Neural crest cell (in vitro differentiated cells): ENCODE measurements at regions not wholly inside any gene's neighbourhood (a gene's known extent, or its start where the extent isn't known, plus 50 kb on each side); places are given as distances from the start of the nearest gene placed in this dataset.

ENCODE experiments used
- DNase-seq: peaks from one replicate; pipeline ENCODE4 v3.0.0; 2021; ENCODE audit warnings: low read depth, mixed read lengths, low spot score
- H3K27ac Mint-ChIP-seq: one replicate; pipeline ENCODE4 v1.8.0; 2021; ENCODE audit warnings: mild to moderate bottlenecking, mixed read lengths; ENCODE audit not compliant: unreplicated experiment
- H3K27me3 Mint-ChIP-seq: 2 replicates; pipeline ENCODE4 v1.8.0; 2021; ENCODE audit warnings: low read depth, mild to moderate bottlenecking, mixed read lengths
- H3K36me3 Mint-ChIP-seq: 2 replicates; pipeline ENCODE4 v1.8.0; 2021; ENCODE audit warnings: low read depth, mild to moderate bottlenecking, mixed read lengths
- H3K4me1 Mint-ChIP-seq: 2 replicates; pipeline ENCODE4 v1.8.0; 2021; ENCODE audit warnings: mixed read lengths
- H3K4me3 Mint-ChIP-seq: one replicate; pipeline ENCODE4 v1.8.0; 2021; ENCODE audit warnings: mild to moderate bottlenecking, mixed read lengths
- H3K9me3 Mint-ChIP-seq: 2 replicates; pipeline ENCODE4 v1.8.0; 2021; ENCODE audit warnings: mixed read lengths
- CTCF ChIP-seq: fragments of 200-600 bp; sonication (generic); conservative IDR thresholded peaks from 2 replicates; pipeline ENCODE4 v1.5.0; 2021; ENCODE audit warnings: antibody characterized with exemption, mild to moderate bottlenecking

DNA sequence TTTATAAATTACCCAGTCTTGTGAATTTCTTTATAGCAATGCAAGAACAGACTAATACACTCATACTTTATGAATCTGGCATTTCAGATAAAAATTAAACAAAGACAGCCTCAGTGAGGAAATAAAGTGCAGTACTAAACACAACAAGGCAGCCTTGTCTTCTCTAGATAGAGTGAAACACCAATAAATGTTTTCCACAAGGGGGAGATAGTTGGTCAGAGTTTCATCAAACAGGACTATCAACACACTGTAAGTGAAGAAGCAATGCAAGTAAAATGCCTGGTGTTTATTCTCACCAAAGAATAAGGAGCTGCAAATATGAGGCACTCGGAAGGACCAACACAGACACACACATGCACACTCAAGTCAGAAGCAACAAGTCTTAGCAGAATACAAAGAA lies 62.8 kb downstream of the FAM9B start:
- H3K27ac Mint-ChIP-seq: no peak overlapping the region
- peaks cover 3% of the 10 kb centered on the region for H3K36me3 Mint-ChIP-seq
- no peak for DNase-seq
- peaks cover 10% of the 10 kb centered on the region for H3K9me3 Mint-ChIP-seq
- H3K4me1 Mint-ChIP-seq: no peaks in the 10 kb centered on the region
- H3K4me3 Mint-ChIP-seq: no peak overlapping the region
- peak; percentile 63 for TF ChIP-seq CTCF
- H3K27me3 Mint-ChIP-seq: no peaks in the 10 kb centered on the region

GRCh38 chrX:8969378-8969777 lies 64.5 kb downstream of the FAM9B start:
- peaks cover 3% of the 10 kb centered on the region for H3K36me3 Mint-ChIP-seq
- no peaks in the 10 kb centered on the region for H3K27me3 Mint-ChIP-seq
- no peaks in the 10 kb centered on the region for H3K4me1 Mint-ChIP-seq
- DNase-seq: no peak
- no peak overlapping the region for H3K27ac Mint-ChIP-seq
- TF ChIP-seq CTCF: no peak
- H3K4me3 Mint-ChIP-seq: no peak overlapping the region
- H3K9me3 Mint-ChIP-seq: peaks cover 10% of the 10 kb centered on the region

GRCh38 chrX:8967461-8967860 lies 66.5 kb downstream of the FAM9B start:
- no peak for DNase-seq
- no peak overlapping the region for H3K27ac Mint-ChIP-seq
- TF ChIP-seq CTCF: no peak
- no peak overlapping the region for H3K4me3 Mint-ChIP-seq
- peaks cover 2% of the 10 kb centered on the region for H3K36me3 Mint-ChIP-seq
- no peaks in the 10 kb centered on the region for H3K27me3 Mint-ChIP-seq
- H3K9me3 Mint-ChIP-seq: peaks cover 19% of the 10 kb centered on the region
- no peaks in the 10 kb centered on the region for H3K4me1 Mint-ChIP-seq

DNA sequence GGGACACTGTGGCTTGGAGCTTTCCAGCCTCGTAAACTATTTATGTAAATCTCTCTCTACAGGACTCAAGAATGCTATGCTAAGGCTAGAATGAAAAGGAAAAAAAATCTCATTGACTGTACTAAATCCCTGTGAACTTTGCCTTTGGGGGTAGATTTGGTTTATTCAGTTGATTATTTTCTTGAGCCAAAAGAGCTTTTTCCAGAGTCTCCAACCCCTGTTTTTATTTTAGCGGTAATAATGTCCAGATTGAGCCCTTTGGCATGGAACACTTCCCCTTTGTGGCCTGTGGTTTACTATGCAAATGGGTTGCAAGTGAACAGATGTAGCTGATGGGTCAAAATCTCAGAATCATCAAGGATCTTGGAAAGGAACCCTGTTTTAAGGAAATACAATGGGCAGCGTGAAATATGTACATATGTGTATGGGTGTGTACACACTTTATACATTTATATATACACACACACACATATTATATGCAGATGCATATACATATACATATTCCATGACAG lies 72.9 kb downstream of the FAM9B start:
- DNase-seq: no peak
- TF ChIP-seq CTCF: no peak
- H3K4me1 Mint-ChIP-seq: no peaks in the 10 kb centered on the region
- H3K9me3 Mint-ChIP-seq: peaks cover 22% of the 10 kb centered on the region
- H3K27ac Mint-ChIP-seq: no peak overlapping the region
- H3K36me3 Mint-ChIP-seq: no peaks in the 10 kb centered on the region
- no peak overlapping the region for H3K4me3 Mint-ChIP-seq
- H3K27me3 Mint-ChIP-seq: no peaks in the 10 kb centered on the region

GRCh38 chrX:8955511-8955910 lies 78.4 kb downstream of the FAM9B start:
- no peaks in the 10 kb centered on the region for H3K36me3 Mint-ChIP-seq
- H3K9me3 Mint-ChIP-seq: peaks cover 5% of the 10 kb centered on the region
- no peak for TF ChIP-seq CTCF
- H3K27ac Mint-ChIP-seq: no peak overlapping the region
- no peak overlapping the region for H3K4me3 Mint-ChIP-seq
- DNase-seq: no peak
- H3K4me1 Mint-ChIP-seq: no peaks in the 10 kb centered on the region
- H3K27me3 Mint-ChIP-seq: no peaks in the 10 kb centered on the region

GRCh38 chrX:8946563-8946962 lies 87.4 kb downstream of the FAM9B start:
- Mint-ChIP-seq H3K4me1 (no peaks in the 10 kb centered on the region), H3K9me3 (peaks cover 3% of the 10 kb centered on the region), H3K27ac (no peak overlapping the region), H3K36me3 (no peaks in the 10 kb centered on the region), H3K4me3 (no peak overlapping the region), H3K27me3 (no peaks in the 10 kb centered on the region)
- DNase-seq: no peak
- TF ChIP-seq CTCF: no peak
